ENCODE measurements at regions not wholly inside any gene's neighbourhood (a gene's known extent, or its start where the extent isn't known, plus 50 kb on each side); places are given as distances from the start of the nearest gene placed in this dataset.

DNA sequence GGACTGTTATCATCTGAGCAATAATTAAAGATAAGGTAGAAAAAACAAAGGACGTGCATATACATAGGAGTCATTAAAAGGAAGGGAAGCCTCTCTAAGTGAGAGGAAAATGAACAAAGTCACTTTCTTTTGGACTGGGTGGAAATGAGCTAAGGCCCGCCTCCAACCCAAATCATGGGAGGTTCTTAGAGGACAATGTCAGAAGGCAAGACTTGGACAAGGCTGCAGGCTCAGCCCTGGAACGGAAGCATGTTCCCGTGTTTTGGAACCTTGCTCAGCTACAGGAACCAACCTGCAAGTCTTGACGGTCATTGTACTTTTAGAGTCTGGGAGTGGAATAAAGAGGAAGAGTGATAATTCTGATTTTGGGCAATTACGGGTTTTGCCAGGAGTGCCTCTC, 59.4 kb upstream of the EPB41L3 start:
- TF ChIP-seq ZFX (IDR thresholded peaks at IDR 0.05; ENCODE audit: borderline replicate concordance): no peak
- TF ChIP-seq, protein P1, sequence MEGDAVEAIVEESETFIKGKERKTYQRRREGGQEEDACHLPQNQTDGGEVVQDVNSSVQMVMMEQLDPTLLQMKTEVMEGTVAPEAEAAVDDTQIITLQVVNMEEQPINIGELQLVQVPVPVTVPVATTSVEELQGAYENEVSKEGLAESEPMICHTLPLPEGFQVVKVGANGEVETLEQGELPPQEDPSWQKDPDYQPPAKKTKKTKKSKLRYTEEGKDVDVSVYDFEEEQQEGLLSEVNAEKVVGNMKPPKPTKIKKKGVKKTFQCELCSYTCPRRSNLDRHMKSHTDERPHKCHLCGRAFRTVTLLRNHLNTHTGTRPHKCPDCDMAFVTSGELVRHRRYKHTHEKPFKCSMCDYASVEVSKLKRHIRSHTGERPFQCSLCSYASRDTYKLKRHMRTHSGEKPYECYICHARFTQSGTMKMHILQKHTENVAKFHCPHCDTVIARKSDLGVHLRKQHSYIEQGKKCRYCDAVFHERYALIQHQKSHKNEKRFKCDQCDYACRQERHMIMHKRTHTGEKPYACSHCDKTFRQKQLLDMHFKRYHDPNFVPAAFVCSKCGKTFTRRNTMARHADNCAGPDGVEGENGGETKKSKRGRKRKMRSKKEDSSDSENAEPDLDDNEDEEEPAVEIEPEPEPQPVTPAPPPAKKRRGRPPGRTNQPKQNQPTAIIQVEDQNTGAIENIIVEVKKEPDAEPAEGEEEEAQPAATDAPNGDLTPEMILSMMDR (IDR thresholded peaks at IDR 0.05): no peak
- no peak overlapping the region for H3K27ac ChIP-seq

DNA sequence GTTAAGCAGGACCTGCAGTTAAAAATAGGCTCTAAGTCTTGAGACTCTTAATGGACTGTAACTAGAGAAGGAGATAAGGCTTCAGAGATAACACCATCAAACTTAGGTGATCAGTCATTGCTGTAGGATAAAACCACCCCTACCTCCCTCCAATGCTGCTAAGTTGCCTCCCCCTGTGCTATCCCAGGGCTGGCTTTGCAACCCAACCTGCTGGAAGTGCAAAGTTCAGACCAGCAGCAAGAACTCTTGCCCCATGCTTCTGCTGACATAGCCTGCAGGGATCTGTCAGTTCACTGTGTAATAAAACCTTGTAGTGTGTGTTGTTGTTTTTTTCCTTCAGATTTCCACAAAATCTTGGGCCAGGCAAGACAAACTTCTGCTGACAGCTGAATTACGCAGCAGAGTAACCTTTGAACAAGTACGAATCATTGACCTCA, 57.4 kb upstream of the EPB41L3 start:
- TF ChIP-seq ZFX (IDR thresholded peaks at IDR 0.05; ENCODE audit: borderline replicate concordance): no peak
- TF ChIP-seq, protein P1 (IDR thresholded peaks at IDR 0.05): no peak
- H3K27ac ChIP-seq: no peak overlapping the region

DNA sequence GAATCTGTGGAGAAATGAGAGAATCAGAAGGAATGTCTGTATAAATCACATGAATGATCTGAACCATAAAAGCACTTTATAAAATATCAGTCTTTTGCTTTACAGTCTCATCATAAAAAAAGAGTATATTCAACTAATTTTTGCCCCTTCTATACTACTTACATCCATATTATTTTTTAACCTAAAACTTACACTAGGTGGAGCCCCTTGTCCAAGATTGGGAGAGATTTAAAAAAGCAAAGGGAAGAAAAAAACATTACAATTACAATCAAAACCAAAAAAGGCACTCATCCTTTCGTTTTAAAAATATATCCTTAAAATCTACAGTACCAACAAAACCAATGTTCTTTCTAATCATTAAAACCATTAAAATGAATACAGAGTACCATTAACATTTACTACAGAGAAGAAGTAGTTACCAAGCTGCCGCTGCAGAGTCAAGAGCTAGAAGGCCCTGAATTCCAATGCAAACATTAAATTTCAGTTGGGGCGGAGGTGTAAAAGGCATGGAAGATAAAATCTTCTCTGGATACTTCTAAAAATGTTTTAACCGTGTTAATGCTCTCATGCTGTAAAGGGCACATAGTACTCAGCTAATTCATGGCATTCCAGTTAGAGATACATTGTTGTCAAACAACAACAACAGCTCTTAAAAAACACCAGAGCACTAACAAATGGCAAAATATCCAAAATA, 56.7 kb upstream of the EPB41L3 start:
- TF ChIP-seq, protein P1 (IDR thresholded peaks at IDR 0.05): peak; percentile 33
- no peak for TF ChIP-seq ZFX (IDR thresholded peaks at IDR 0.05; ENCODE audit: borderline replicate concordance)
- H3K27ac ChIP-seq: no peak overlapping the region

DNA sequence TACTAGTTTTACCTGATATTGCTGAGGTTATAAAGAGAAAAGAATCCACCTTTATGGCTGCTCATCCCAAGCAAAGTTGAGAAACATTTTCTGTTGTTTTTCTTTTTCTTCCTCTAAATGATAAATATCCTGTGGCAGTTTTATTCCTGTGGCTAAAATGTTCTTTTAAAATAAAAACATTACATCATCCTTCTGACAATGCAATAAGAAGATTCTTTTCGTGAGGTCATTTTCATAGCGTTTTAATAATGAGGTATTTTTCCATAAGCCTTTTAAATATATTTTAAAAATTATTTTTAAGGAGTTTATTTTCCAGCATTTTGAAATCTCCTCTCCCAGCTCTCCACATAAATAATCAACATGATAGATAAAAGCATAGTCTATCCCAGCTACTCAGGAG, 52.8 kb upstream of the EPB41L3 start:
- H3K27ac ChIP-seq: no peak overlapping the region
- TF ChIP-seq, protein P1 (IDR thresholded peaks at IDR 0.05): no peak
- no peak for TF ChIP-seq ZFX (IDR thresholded peaks at IDR 0.05; ENCODE audit: borderline replicate concordance)
